ENCODE measurements at regions not wholly inside any gene's neighbourhood (a gene's known extent, or its start where the extent isn't known, plus 50 kb on each side); places are given as distances from the start of the nearest gene placed in this dataset.

GRCh38 chr11:103792981-103793468 is 243.4 kb upstream of the DDI1 start:
- TF ChIP-seq POLR2A (IDR thresholded peaks at IDR 0.05): no peak
- TF ChIP-seq, protein P1, sequence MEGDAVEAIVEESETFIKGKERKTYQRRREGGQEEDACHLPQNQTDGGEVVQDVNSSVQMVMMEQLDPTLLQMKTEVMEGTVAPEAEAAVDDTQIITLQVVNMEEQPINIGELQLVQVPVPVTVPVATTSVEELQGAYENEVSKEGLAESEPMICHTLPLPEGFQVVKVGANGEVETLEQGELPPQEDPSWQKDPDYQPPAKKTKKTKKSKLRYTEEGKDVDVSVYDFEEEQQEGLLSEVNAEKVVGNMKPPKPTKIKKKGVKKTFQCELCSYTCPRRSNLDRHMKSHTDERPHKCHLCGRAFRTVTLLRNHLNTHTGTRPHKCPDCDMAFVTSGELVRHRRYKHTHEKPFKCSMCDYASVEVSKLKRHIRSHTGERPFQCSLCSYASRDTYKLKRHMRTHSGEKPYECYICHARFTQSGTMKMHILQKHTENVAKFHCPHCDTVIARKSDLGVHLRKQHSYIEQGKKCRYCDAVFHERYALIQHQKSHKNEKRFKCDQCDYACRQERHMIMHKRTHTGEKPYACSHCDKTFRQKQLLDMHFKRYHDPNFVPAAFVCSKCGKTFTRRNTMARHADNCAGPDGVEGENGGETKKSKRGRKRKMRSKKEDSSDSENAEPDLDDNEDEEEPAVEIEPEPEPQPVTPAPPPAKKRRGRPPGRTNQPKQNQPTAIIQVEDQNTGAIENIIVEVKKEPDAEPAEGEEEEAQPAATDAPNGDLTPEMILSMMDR (IDR thresholded peaks at IDR 0.05): no peak

Measured in lower leg skin (tissue), 3 donors.